SK-N-MC (cell line): ENCODE measurements at regions not wholly inside any gene's neighbourhood (a gene's known extent, or its start where the extent isn't known, plus 50 kb on each side); places are given as distances from the start of the nearest gene placed in this dataset.

Source experiments
- DNase-seq: peaks from one replicate; pipeline ENCODE4 v3.0.0-alpha.2; 2011; ENCODE audit warnings: low read depth, low spot score
- H3K27ac ChIP-seq: fragments of 200-600 bp; sonication (generic); 2 replicates; pipeline ENCODE4 v1.5.1; 2016; ENCODE audit warnings: mixed run types
- H3K36me3 ChIP-seq: fragments of 200-600 bp; sonication (generic); 2 replicates; pipeline ENCODE4 v1.6.1; 2017; ENCODE audit warnings: antibody characterized with exemption, low read length, mixed read lengths; ENCODE audit not compliant: insufficient read depth
- H3K4me3 ChIP-seq: fragments of 200-600 bp; sonication (generic); 2 replicates; pipeline ENCODE4 v1.5.1; 2016
- H3K9ac ChIP-seq: fragments of 200-600 bp; sonication (generic); 2 replicates; pipeline ENCODE4 v1.8.0; 2017; ENCODE audit warnings: mixed run types, mixed read lengths; ENCODE audit not compliant: insufficient read length
- H3K9me3 ChIP-seq: fragments of 200-600 bp; sonication (generic); 2 replicates; pipeline ENCODE4 v1.6.1; 2017; ENCODE audit warnings: low read depth, mild to moderate bottlenecking, antibody characterized with exemption, low read length, moderate library complexity, mixed read lengths
- EZH2 ChIP-seq: fragments of 200-600 bp; sonication (generic); IDR thresholded peaks from one replicate; pipeline ENCODE4 v1.6.1; 2017; ENCODE audit warnings: antibody characterized with exemption
- FOXP2 ChIP-seq: optimal IDR thresholded peaks from 2 replicates; pipeline ENCODE3; 2011; ENCODE audit warnings: mild to moderate bottlenecking, moderate library complexity; ENCODE audit not compliant: insufficient read depth; ENCODE audit errors: extremely low read length, control extremely low read depth
- POLR2AphosphoS5 ChIP-seq: IDR thresholded peaks from 2 replicates; pipeline ENCODE4 v1.6.1; 2012; ENCODE audit warnings: mild to moderate bottlenecking, low read depth, low read length, borderline replicate concordance

GRCh38 chr20:60540591-60540990 lies 582.4 kb downstream of the CDH26 start:
- H3K27ac ChIP-seq, result no peak overlapping the region
- no peak overlapping the region for H3K9ac ChIP-seq
- no peak overlapping the region for H3K4me3 ChIP-seq
- no peak for DNase-seq
- no peak for TF ChIP-seq POLR2AphosphoS5
- TF ChIP-seq FOXP2, result no peak
- no peak for TF ChIP-seq EZH2
- H3K9me3 ChIP-seq, result no peaks in the 10 kb centered on the region
- no peaks in the 10 kb centered on the region for H3K36me3 ChIP-seq

GRCh38 chr20:60541991-60542390 lies 583.8 kb downstream of the CDH26 start:
- Histone ChIP-seq H3K9me3 (no peaks in the 10 kb centered on the region), H3K36me3 (no peaks in the 10 kb centered on the region), H3K9ac (no peak overlapping the region), H3K4me3 (no peak overlapping the region), H3K27ac (no peak overlapping the region)
- TF ChIP-seq FOXP2, result no peak
- no peak for TF ChIP-seq EZH2
- TF ChIP-seq POLR2AphosphoS5, result no peak
- DNase-seq, result no peak

- no peak for DNase-seq
- H3K9me3 ChIP-seq, result no peaks in the 10 kb centered on the region
- H3K36me3 ChIP-seq, result no peaks in the 10 kb centered on the region
- no peak overlapping the region for H3K9ac ChIP-seq
- H3K4me3 ChIP-seq, result no peak overlapping the region
- TF ChIP-seq EZH2 (no peak), POLR2AphosphoS5 (no peak), FOXP2 (no peak)
- no peak overlapping the region for H3K27ac ChIP-seq
These were observed 585.4 kb downstream of the CDH26 start for GRCh38 chr20:60543598-60543997.

GRCh38 chr20:60553095-60553494 lies 594.9 kb downstream of the CDH26 start:
- no peaks in the 10 kb centered on the region for H3K9me3 ChIP-seq
- no peak for DNase-seq
- H3K36me3 ChIP-seq, result no peaks in the 10 kb centered on the region
- no peak overlapping the region for H3K4me3 ChIP-seq
- H3K27ac ChIP-seq, result no peak overlapping the region
- no peak for TF ChIP-seq POLR2AphosphoS5
- no peak for TF ChIP-seq EZH2
- no peak for TF ChIP-seq FOXP2
- no peak overlapping the region for H3K9ac ChIP-seq

GRCh38 chr20:60558486-60558885 lies 600.3 kb downstream of the CDH26 start:
- DNase-seq, result no peak
- no peak for TF ChIP-seq FOXP2
- no peak for TF ChIP-seq EZH2
- TF ChIP-seq POLR2AphosphoS5, result no peak

GRCh38 chr20:60559462-60559861 lies 601.2 kb downstream of the CDH26 start:
- TF ChIP-seq POLR2AphosphoS5 (no peak), FOXP2 (no peak), EZH2 (no peak)
- Histone ChIP-seq H3K4me3 (no peak overlapping the region), H3K27ac (no peak overlapping the region), H3K9ac (no peak overlapping the region), H3K9me3 (no peaks in the 10 kb centered on the region), H3K36me3 (no peaks in the 10 kb centered on the region)
- no peak for DNase-seq

More at GRCh38 chr20:60558486-60558885, 600.3 kb downstream of the CDH26 start:
- Histone ChIP-seq H3K9me3 (no peaks in the 10 kb centered on the region), H3K36me3 (no peaks in the 10 kb centered on the region), H3K27ac (no peak overlapping the region), H3K9ac (no peak overlapping the region), H3K4me3 (no peak overlapping the region)

GRCh38 chr20:60561052-60561451 lies 602.8 kb downstream of the CDH26 start:
- H3K36me3 ChIP-seq, result no peaks in the 10 kb centered on the region
- H3K4me3 ChIP-seq, result no peak overlapping the region
- H3K9me3 ChIP-seq, result no peaks in the 10 kb centered on the region
- no peak overlapping the region for H3K9ac ChIP-seq
- no peak for TF ChIP-seq FOXP2
- no peak for TF ChIP-seq POLR2AphosphoS5
- TF ChIP-seq EZH2, result no peak
- no peak overlapping the region for H3K27ac ChIP-seq
- DNase-seq, result no peak

GRCh38 chr20:60565083-60565482 lies 606.9 kb downstream of the CDH26 start:
- no peak for DNase-seq
- no peak for TF ChIP-seq EZH2
- no peaks in the 10 kb centered on the region for H3K9me3 ChIP-seq

GRCh38 chr20:60565551-60565950 lies 607.3 kb downstream of the CDH26 start:
- Histone ChIP-seq H3K9ac (no peak overlapping the region), H3K4me3 (no peak overlapping the region), H3K36me3 (no peaks in the 10 kb centered on the region), H3K9me3 (no peaks in the 10 kb centered on the region), H3K27ac (no peak overlapping the region)
- no peak for TF ChIP-seq FOXP2
- TF ChIP-seq EZH2, result no peak
- no peak for TF ChIP-seq POLR2AphosphoS5
- no peak for DNase-seq

More at GRCh38 chr20:60565083-60565482, 606.9 kb downstream of the CDH26 start:
- Histone ChIP-seq H3K4me3 (no peak overlapping the region), H3K36me3 (no peaks in the 10 kb centered on the region), H3K27ac (no peak overlapping the region), H3K9ac (no peak overlapping the region)
